ENCODE measurements at regions not wholly inside any gene's neighbourhood (a gene's known extent, or its start where the extent isn't known, plus 50 kb on each side); places are given as distances from the start of the nearest gene placed in this dataset.

GRCh38 chr11:82671451-82671850 is 62.2 kb downstream of the FAM181B start (continued):
- no peak for TF ChIP-seq ZNF592 (IDR thresholded peaks at IDR 0.05)
- TF ChIP-seq SUPT20H (IDR thresholded peaks at IDR 0.05; ENCODE audit: borderline replicate concordance, control insufficient read depth, low read depth, low read length) = no peak
- TF ChIP-seq ZNF24 (IDR thresholded peaks at IDR 0.05) = no peak
- TF ChIP-seq BCLAF1 (IDR thresholded peaks at IDR 0.05) = no peak

- Histone ChIP-seq H3K4me3 (no peak overlapping the region), H4K20me1 (ENCODE audit: control insufficient read depth, insufficient read depth) (no peaks in the 10 kb centered on the region), H2AFZ (ENCODE audit: control insufficient read depth, low read depth, low read length) (no peak overlapping the region), H3K9ac (ENCODE audit: control insufficient read depth, insufficient read depth, low read length) (no peak overlapping the region), H3K27ac (ENCODE audit: control insufficient read depth, insufficient read depth) (no peak overlapping the region), H3K9me3 (replicated peaks; ENCODE audit: control insufficient read depth, insufficient read depth, low read length) (no peaks in the 10 kb centered on the region), H3K36me3 (ENCODE audit: control insufficient read depth in 2 of 2, insufficient read depth in 2 of 2, low read length in 1 of 2) (no peaks in the 10 kb centered on the region), H3K4me2 (ENCODE audit: control insufficient read depth, insufficient read depth) (no peak overlapping the region), H3K4me1 (ENCODE audit: control insufficient read depth, insufficient read depth, low read length) (no peaks in the 10 kb centered on the region), H3K79me2 (ENCODE audit: control insufficient read depth, insufficient read depth, low read length) (no peaks in the 10 kb centered on the region), H3K27me3 (replicated peaks in 1 of 2; ENCODE audit: control insufficient read depth in 2 of 2, insufficient read depth in 2 of 2, low read length in 1 of 2) (no peaks in the 10 kb centered on the region)
- SMC1A ChIA-PET (ENCODE audit: uncharacterized antibody, unreplicated experiment) = no interaction called here
- RAD21 ChIA-PET (ENCODE audit: unreplicated experiment) = no interaction called here
- ATAC-seq = no peak
- no TSS peak for BruUV-seq (replicated peaks)
- POLR2A ChIA-PET = no interaction called here
- no peak for FAIRE-seq
- 13% methylated on average over 1 of the region's 1 CpG for WGBS (ENCODE audit: insufficient coverage, insufficient replicate concordance, low lambda C conversion rate, missing lambda C conversion rate)
- in situ Hi-C loops (cut with MboI) (no loop called here), intact Hi-C loops (cut with micrococcal nuclease; ENCODE audit: unreplicated experiment) (no loop called here)
- CTCF ChIA-PET = no interaction called here
- TF ChIP-seq SPI1 (IDR thresholded peaks at IDR 0.05; ENCODE audit: borderline replicate concordance, insufficient read depth, low read depth, low read length) (peak; percentile 66; the same call in 1 of the 2 replicates), YY1 (IDR thresholded peaks at IDR 0.05; ENCODE audit: low read depth, low read length) (no peak)
- no peak for DNase-seq (ENCODE audit: low read depth, low spot score)
Observed at GRCh38 chr11:82663535-82663934, 70.1 kb downstream of the FAM181B start.
